HG03097 (cell line): ENCODE measurements at regions not wholly inside any gene's neighbourhood (a gene's known extent, or its start where the extent isn't known, plus 50 kb on each side); places are given as distances from the start of the nearest gene placed in this dataset.
"Not testable (repeated sequence)": the region's sequence is repeated elsewhere in the genome, so short reads cannot be mapped to it uniquely, and the experiment has no call there.

ENCODE experiments used
- ATAC-seq: cut with Tn5 transposase; IDR thresholded peaks from one replicate; pipeline ENCODE4 v1.9.1; 2021; ENCODE audit not compliant: unreplicated experiment, low FRiP score

GRCh38 chr3:87109465-87109864 is 117.6 kb upstream of the CHMP2B start:
- no peak for ATAC-seq

DNA sequence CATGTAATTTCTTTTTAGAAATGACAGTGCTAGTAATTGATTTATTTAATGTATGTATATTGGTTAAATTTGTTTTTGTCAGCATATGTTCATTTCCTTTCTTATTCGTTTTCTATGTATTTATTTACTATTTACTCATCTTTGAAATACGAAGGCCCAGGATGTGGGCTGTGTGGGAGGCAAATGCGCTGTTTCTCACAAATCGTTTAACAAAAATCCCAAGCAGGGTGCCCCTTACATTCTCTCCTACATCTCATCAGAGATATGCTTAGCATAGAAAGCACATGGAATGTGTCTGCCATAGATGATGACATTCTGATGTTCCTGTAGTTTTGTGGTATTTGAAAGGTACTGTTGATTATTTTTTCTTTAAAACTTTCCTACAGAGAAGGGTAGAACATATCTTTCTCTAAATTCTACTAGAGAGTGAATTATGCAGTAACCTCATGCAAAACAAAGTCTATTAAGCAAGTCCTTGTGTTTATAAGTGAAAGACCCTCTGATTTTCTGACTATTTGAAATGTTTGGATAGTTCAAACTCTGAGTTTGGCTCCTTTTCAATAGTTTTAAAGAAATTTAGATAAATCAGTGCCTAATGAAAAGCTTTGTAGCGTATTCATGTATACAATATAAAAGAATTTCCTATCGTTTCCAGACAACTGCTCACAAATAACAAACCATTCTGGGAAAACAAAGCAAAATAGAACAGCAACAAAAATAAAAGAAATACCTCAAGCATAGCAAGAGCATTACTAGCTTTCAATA is 111.1 kb upstream of the VGLL3 start:
- ATAC-seq = no peak

DNA sequence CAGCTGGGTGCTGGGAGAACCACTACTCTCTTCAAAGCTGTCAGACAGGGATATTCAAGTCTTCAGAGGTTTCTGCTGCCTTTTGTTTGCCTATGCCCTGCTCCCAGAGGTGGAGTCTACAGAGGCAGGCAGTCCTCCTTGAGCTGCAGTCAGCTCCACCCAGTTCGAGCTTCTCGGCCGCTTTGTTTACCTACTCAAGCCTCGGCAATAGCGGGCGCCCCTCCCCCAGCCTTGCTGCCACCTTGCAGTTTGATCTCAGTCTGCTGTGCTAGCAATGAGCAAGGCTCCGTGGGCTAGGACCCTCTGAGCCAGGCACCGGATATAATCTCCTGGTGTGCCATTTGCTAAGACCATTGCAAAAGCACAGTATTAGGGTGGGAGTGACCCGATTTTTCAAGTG is 106.8 kb upstream of the VGLL3 start:
- ATAC-seq = not testable (repeated sequence)

GRCh38 chr3:87090631-87091030 is 99.7 kb upstream of the VGLL3 start:
- no peak for ATAC-seq

- peak; percentile 58 for ATAC-seq
These were observed 98.3 kb upstream of the VGLL3 start for GRCh38 chr3:87088993-87089841.

- no peak for ATAC-seq
These were observed 97.6 kb upstream of the VGLL3 start for GRCh38 chr3:87088430-87088992.

DNA sequence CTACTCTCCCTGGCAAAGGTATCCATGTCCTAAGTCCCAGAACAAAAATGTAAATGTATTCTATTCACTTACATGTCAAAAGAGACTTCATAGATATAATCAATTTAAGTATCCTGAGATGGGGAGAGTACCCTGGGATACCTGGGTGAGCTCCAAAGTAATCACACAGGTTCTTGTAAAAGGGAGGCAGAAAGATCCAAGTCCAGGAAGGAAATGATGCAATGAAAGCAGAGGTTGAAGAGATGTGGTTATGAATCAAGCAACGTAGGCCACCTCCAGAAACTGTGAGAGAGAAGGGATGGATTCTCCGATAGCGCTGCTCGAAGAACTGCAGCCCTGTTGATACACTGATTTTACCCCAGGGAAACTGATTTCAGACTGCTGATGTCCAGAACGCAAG is 93.9 kb upstream of the VGLL3 start:
- no peak for ATAC-seq

- ATAC-seq = peak; percentile 66
These were observed 92.0 kb upstream of the VGLL3 start for GRCh38 chr3:87082796-87083440.

DNA sequence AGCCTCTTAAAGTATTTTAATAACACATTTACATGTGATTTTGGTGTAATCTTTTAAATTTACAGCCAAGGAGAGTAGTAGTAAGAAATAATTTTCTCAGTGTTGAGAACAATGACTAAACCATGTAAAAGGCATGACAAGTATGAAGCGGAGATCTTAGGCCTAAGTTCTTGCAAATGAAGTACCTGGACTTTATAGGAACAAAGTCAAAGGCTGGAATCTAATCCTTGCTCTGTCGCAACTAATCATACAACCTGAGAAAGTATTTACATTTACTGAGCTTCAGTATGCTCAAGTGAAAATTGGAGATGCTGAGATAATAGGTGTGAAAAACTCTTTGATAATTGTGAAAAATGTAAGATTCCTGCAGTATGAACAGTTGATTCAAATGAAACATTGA is 86.4 kb upstream of the VGLL3 start:
- ATAC-seq = no peak

- no peak for ATAC-seq
These were observed 86.0 kb upstream of the VGLL3 start for GRCh38 chr3:87076946-87077345.

DNA sequence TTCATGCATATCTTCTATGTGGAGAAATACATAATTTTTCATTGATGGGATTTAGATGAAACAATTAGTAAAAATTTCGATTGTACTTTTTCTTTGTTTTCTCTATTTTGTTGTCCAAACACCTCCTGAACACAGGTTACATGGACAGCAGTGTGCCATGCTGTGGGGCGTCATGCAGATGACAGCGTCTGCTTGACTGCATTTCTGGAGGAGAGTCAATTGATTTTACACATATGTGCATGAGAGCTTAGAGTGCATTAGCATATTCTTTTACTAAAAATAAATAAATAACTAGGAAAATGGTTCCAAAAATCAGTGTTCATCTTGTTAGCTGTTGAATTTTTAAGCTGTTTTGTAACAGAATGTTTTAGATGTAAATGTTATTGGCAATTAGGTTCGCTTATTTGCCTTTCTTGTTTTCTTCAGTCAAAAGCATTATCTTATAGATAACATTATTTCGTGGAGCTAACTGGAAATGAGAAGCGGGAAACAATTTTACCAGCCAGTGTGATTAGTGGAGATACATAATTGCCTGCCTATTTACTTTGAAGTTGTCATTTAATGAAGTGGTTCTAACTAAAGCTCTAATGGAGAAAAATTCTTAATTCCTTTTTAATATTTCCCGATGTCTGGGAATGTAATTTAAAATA is 82.7 kb upstream of the VGLL3 start:
- ATAC-seq = no peak

DNA sequence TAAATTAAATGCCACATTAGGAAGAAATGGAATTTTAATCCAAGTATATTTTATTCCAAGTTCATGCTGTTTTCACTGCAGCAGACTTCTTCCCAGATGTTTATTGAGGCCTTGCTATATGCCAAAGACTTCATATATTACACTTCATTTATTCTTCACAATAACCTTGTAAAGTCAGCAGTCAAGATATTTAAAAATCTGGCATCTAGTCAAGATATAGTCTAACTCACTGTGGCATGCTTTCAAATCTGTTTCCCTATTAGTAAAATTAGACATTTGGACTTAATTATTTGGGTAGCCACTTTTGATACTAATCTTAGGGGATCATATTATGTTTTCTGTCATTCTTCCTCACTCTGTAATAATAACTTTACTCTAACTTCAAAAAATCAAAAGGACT is 81.5 kb upstream of the VGLL3 start:
- no peak for ATAC-seq

DNA sequence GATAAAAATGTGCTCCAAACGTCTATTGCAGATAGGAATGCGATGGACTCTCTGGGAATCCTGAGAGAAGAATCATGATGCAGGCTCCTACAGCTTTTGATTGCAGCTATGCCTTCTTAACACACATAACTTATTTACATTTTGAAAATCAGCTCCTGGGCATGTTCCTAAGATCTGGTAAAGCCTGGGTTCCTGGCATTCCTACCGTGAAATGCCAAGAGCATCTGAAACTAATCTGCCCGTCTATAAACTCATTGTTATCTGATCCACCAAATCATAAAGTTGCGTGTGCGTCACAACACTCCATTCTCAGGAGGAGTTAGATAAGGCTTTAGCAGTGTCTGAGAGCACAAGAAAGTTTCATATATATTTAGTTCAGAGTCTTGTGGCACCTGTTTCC is 79.0 kb upstream of the VGLL3 start:
- ATAC-seq = no peak

DNA sequence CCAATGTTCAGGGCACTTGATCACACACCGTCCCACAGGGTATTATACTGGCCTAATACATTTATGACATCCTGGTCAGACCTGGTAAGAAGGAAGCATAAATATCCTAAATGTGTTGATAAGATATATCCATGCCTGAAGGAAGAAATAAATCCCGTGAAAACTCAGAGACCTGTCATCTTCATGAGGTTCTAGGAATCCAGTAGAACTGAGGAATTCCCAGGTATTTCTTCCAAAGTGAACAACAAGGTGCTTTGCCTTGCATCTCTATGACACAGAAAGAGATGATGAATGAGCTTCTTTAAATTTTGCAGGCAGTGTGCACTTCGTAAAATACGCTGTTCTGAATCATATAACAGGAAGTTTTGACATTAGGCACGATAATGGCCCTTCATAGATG is 78.1 kb upstream of the VGLL3 start:
- ATAC-seq = no peak

- ATAC-seq = no peak
These were observed 71.7 kb upstream of the VGLL3 start for GRCh38 chr3:87062685-87063084.

DNA sequence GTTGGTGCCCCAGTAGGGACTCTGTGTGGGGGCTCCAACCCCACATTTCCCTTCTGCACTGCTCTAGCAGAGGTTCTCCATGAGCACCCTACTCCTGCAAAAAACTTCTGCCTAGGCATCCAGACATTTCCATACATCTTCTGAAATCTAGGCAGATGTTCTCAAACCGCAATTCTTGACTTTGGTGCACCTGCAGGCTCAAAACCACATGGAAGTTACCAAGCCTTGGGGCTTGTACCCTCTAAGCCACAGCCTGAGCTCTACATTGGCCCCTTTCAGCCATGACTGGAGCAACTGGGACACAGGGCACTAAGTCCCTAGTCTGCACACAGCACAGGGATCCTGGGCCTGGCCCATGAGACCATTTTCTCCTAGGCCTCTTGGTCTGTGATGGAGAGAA is 66.5 kb upstream of the VGLL3 start:
- no peak for ATAC-seq

DNA sequence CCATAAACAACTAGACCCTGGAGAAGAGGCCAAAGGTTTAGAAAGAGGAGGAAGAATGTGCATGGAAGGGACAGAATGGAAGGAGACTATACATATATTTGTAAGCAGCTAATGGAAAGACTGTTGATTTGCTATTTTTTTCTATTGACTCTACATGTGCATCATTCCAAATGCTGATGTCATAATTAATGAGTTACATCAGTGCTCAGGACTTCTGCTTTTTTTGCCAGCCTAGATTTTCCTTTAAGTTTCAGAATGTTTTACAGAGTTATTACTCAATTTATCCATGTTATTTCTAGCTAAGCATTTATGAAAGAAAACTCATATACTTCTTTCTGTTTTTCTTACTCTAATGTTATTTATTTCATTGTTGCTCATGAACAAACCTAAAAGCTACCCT is 62.6 kb upstream of the VGLL3 start:
- ATAC-seq = no peak

DNA sequence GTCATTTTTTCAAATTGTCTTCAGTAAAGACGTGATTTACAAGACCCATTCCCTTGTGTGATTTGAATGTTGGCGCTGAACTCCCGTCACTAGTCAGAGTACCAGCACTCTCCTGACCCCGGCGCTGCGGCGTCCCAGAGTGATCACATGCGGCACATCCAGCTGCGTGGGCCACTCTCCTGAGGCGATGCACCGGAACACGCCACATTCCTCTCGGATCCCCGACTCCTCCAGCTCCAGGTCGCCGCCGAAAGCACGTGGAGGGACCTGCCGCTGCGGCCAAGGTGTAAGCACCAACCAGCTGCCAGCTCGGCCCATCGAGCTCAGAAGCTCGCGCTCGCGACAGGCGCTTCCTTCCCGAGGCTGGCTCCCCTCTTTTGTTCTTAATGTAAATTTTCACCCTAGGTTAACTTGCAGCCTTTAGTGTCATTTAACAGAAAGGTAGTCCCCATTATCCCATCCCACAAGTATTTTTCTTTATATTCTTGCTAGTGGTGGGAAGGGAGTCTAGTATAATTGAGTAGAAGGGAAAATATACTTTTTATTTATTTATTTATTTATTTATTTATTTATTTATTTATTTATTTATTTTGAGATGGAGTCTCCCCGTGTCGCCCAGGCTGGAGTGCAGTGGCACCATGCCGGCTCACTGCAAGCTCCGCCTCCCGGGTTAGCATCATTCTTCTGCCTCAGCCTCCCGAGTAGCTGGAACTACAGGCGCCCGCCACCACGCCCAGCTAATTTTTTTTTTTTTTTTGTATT is 61.7 kb upstream of the VGLL3 start:
- ATAC-seq = no peak

GRCh38 chr3:87047852-87048251 is 56.9 kb upstream of the VGLL3 start:
- ATAC-seq = no peak

GRCh38 chr3:87046241-87046640 is 55.3 kb upstream of the VGLL3 start:
- no peak for ATAC-seq
